ENCODE measurements at regions not wholly inside any gene's neighbourhood (a gene's known extent, or its start where the extent isn't known, plus 50 kb on each side); places are given as distances from the start of the nearest gene placed in this dataset.

DNA sequence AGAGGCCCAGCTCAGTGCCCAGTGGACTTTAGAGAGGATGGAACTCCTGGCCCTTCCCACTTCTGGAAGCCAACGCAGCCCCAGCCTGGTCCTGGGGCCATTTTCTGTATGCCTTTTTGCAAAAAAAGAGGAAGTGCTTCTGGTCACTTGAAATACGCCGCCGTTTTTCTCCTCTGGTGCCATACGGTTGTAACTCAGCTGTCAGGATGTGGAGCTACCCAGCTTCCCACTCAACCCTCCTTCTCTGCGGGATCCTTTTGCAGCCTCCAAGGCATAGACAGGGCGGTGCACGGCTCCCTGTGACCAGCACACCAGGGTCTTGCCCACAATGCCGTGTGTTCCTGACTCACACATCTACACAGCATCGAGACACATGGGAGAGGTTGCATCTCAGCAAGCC lies 369.6 kb downstream of the TCERG1L start:
- TF ChIP-seq POLR2AphosphoS5 (IDR thresholded peaks at IDR 0.05; ENCODE audit: low read depth) (no peak), CREB1 (CRISPR knock-in tag; IDR thresholded peaks at IDR 0.05; ENCODE audit: low read depth) (no peak), JUNB (IDR thresholded peaks at IDR 0.05; ENCODE audit: unreplicated experiment) (no peak)
- TF ChIP-seq, protein P1, sequence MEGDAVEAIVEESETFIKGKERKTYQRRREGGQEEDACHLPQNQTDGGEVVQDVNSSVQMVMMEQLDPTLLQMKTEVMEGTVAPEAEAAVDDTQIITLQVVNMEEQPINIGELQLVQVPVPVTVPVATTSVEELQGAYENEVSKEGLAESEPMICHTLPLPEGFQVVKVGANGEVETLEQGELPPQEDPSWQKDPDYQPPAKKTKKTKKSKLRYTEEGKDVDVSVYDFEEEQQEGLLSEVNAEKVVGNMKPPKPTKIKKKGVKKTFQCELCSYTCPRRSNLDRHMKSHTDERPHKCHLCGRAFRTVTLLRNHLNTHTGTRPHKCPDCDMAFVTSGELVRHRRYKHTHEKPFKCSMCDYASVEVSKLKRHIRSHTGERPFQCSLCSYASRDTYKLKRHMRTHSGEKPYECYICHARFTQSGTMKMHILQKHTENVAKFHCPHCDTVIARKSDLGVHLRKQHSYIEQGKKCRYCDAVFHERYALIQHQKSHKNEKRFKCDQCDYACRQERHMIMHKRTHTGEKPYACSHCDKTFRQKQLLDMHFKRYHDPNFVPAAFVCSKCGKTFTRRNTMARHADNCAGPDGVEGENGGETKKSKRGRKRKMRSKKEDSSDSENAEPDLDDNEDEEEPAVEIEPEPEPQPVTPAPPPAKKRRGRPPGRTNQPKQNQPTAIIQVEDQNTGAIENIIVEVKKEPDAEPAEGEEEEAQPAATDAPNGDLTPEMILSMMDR (conservative IDR thresholded peaks at IDR 0.05; ENCODE audit: low read depth in 2 of 2) = no peak

All from GM23338 (cell line).